ENCODE measurements at regions not wholly inside any gene's neighbourhood (a gene's known extent, or its start where the extent isn't known, plus 50 kb on each side); places are given as distances from the start of the nearest gene placed in this dataset.

GRCh38 chr4:45036677-45037076, 310.3 kb upstream of the GNPDA2 start:
- no peaks in the 10 kb centered on the region for H3K9me3 ChIP-seq (ENCODE audit: control insufficient read depth in 2 of 2, low read length in 2 of 2)
- no peaks in the 10 kb centered on the region for H3K36me3 ChIP-seq (ENCODE audit: control insufficient read depth in 2 of 2, insufficient read depth in 2 of 2, low read length in 2 of 2)
- H3K27me3 ChIP-seq (ENCODE audit: control insufficient read depth in 2 of 2, insufficient read depth in 2 of 2, low read length in 2 of 2), result no peaks in the 10 kb centered on the region
- no peak overlapping the region for H3K4me3 ChIP-seq (ENCODE audit: low read length in 2 of 2)
- H3K27ac ChIP-seq (ENCODE audit: low read depth in 2 of 2, low read length in 2 of 2), result no peak overlapping the region
- no peak overlapping the region for H3K9ac ChIP-seq (ENCODE audit: low read depth in 1 of 2, low read length in 2 of 2)
- no peaks in the 10 kb centered on the region for H3K4me1 ChIP-seq (ENCODE audit: control insufficient read depth in 2 of 2, insufficient read depth in 2 of 2, low read length in 2 of 2)

GRCh38 chr4:45033676-45034419, 307.5 kb upstream of the GNPDA2 start:
- Histone ChIP-seq H3K4me1 (ENCODE audit: control insufficient read depth in 2 of 2, insufficient read depth in 2 of 2, low read length in 2 of 2) (no peaks in the 10 kb centered on the region), H3K4me3 (ENCODE audit: low read length in 2 of 2) (no peak overlapping the region), H3K27ac (ENCODE audit: low read depth in 2 of 2, low read length in 2 of 2) (no peak overlapping the region)

GRCh38 chr4:45030059-45030458, 303.7 kb upstream of the GNPDA2 start:
- no peak overlapping the region for H3K9ac ChIP-seq (ENCODE audit: low read depth in 1 of 2, low read length in 2 of 2)
- no peaks in the 10 kb centered on the region for H3K9me3 ChIP-seq (ENCODE audit: control insufficient read depth in 2 of 2, low read length in 2 of 2)
- no peaks in the 10 kb centered on the region for H3K36me3 ChIP-seq (ENCODE audit: control insufficient read depth in 2 of 2, insufficient read depth in 2 of 2, low read length in 2 of 2)
- H3K27ac ChIP-seq (ENCODE audit: low read depth in 2 of 2, low read length in 2 of 2), result no peak overlapping the region
- H3K27me3 ChIP-seq (ENCODE audit: control insufficient read depth in 2 of 2, insufficient read depth in 2 of 2, low read length in 2 of 2), result no peaks in the 10 kb centered on the region
- no peaks in the 10 kb centered on the region for H3K4me1 ChIP-seq (ENCODE audit: control insufficient read depth in 2 of 2, insufficient read depth in 2 of 2, low read length in 2 of 2)
- H3K4me3 ChIP-seq (ENCODE audit: low read length in 2 of 2), result no peak overlapping the region

More at GRCh38 chr4:45033676-45034419, 307.5 kb upstream of the GNPDA2 start:
- no peaks in the 10 kb centered on the region for H3K9me3 ChIP-seq (ENCODE audit: control insufficient read depth in 2 of 2, low read length in 2 of 2)
- no peak overlapping the region for H3K9ac ChIP-seq (ENCODE audit: low read depth in 1 of 2, low read length in 2 of 2)
- no peaks in the 10 kb centered on the region for H3K36me3 ChIP-seq (ENCODE audit: control insufficient read depth in 2 of 2, insufficient read depth in 2 of 2, low read length in 2 of 2)
- H3K27me3 ChIP-seq (ENCODE audit: control insufficient read depth in 2 of 2, insufficient read depth in 2 of 2, low read length in 2 of 2), result no peaks in the 10 kb centered on the region

- Histone ChIP-seq H3K4me1 (ENCODE audit: control insufficient read depth in 2 of 2, insufficient read depth in 2 of 2, low read length in 2 of 2) (no peaks in the 10 kb centered on the region), H3K27me3 (ENCODE audit: control insufficient read depth in 2 of 2, insufficient read depth in 2 of 2, low read length in 2 of 2) (no peaks in the 10 kb centered on the region), H3K9ac (ENCODE audit: low read depth in 1 of 2, low read length in 2 of 2) (no peak overlapping the region), H3K9me3 (ENCODE audit: control insufficient read depth in 2 of 2, low read length in 2 of 2) (no peaks in the 10 kb centered on the region), H3K27ac (ENCODE audit: low read depth in 2 of 2, low read length in 2 of 2) (no peak overlapping the region), H3K4me3 (ENCODE audit: low read length in 2 of 2) (no peak overlapping the region), H3K36me3 (ENCODE audit: control insufficient read depth in 2 of 2, insufficient read depth in 2 of 2, low read length in 2 of 2) (no peaks in the 10 kb centered on the region)
These were observed 281.2 kb upstream of the GNPDA2 start for GRCh38 chr4:45007508-45007907.

GRCh38 chr4:45006078-45006477, 279.7 kb upstream of the GNPDA2 start:
- Histone ChIP-seq H3K27ac (ENCODE audit: low read depth in 2 of 2, low read length in 2 of 2) (no peak overlapping the region), H3K9me3 (ENCODE audit: control insufficient read depth in 2 of 2, low read length in 2 of 2) (no peaks in the 10 kb centered on the region), H3K36me3 (ENCODE audit: control insufficient read depth in 2 of 2, insufficient read depth in 2 of 2, low read length in 2 of 2) (no peaks in the 10 kb centered on the region), H3K4me1 (ENCODE audit: control insufficient read depth in 2 of 2, insufficient read depth in 2 of 2, low read length in 2 of 2) (no peaks in the 10 kb centered on the region), H3K4me3 (ENCODE audit: low read length in 2 of 2) (no peak overlapping the region), H3K27me3 (ENCODE audit: control insufficient read depth in 2 of 2, insufficient read depth in 2 of 2, low read length in 2 of 2) (no peaks in the 10 kb centered on the region), H3K9ac (ENCODE audit: low read depth in 1 of 2, low read length in 2 of 2) (no peak overlapping the region)

GRCh38 chr4:45004847-45005565, 278.6 kb upstream of the GNPDA2 start:
- H3K27ac ChIP-seq (ENCODE audit: low read depth in 2 of 2, low read length in 2 of 2), result no peak overlapping the region
- no peaks in the 10 kb centered on the region for H3K36me3 ChIP-seq (ENCODE audit: control insufficient read depth in 2 of 2, insufficient read depth in 2 of 2, low read length in 2 of 2)
- H3K9me3 ChIP-seq (ENCODE audit: control insufficient read depth in 2 of 2, low read length in 2 of 2), result no peaks in the 10 kb centered on the region
- no peak overlapping the region for H3K9ac ChIP-seq (ENCODE audit: low read depth in 1 of 2, low read length in 2 of 2)
- no peaks in the 10 kb centered on the region for H3K4me1 ChIP-seq (ENCODE audit: control insufficient read depth in 2 of 2, insufficient read depth in 2 of 2, low read length in 2 of 2)
- H3K4me3 ChIP-seq (ENCODE audit: low read length in 2 of 2), result no peak overlapping the region
- H3K27me3 ChIP-seq (ENCODE audit: control insufficient read depth in 2 of 2, insufficient read depth in 2 of 2, low read length in 2 of 2), result no peaks in the 10 kb centered on the region

- Histone ChIP-seq H3K9me3 (ENCODE audit: control insufficient read depth in 2 of 2, low read length in 2 of 2) (no peaks in the 10 kb centered on the region), H3K36me3 (ENCODE audit: control insufficient read depth in 2 of 2, insufficient read depth in 2 of 2, low read length in 2 of 2) (no peaks in the 10 kb centered on the region), H3K4me1 (ENCODE audit: control insufficient read depth in 2 of 2, insufficient read depth in 2 of 2, low read length in 2 of 2) (no peaks in the 10 kb centered on the region), H3K9ac (ENCODE audit: low read depth in 1 of 2, low read length in 2 of 2) (no peak overlapping the region), H3K27ac (ENCODE audit: low read depth in 2 of 2, low read length in 2 of 2) (no peak overlapping the region), H3K27me3 (ENCODE audit: control insufficient read depth in 2 of 2, insufficient read depth in 2 of 2, low read length in 2 of 2) (no peaks in the 10 kb centered on the region), H3K4me3 (ENCODE audit: low read length in 2 of 2) (no peak overlapping the region)
These were observed 278.0 kb upstream of the GNPDA2 start for GRCh38 chr4:45004326-45004725.

- Histone ChIP-seq H3K9ac (ENCODE audit: low read depth in 1 of 2, low read length in 2 of 2) (no peak overlapping the region), H3K36me3 (ENCODE audit: control insufficient read depth in 2 of 2, insufficient read depth in 2 of 2, low read length in 2 of 2) (no peaks in the 10 kb centered on the region), H3K9me3 (ENCODE audit: control insufficient read depth in 2 of 2, low read length in 2 of 2) (no peaks in the 10 kb centered on the region), H3K27ac (ENCODE audit: low read depth in 2 of 2, low read length in 2 of 2) (no peak overlapping the region), H3K4me1 (ENCODE audit: control insufficient read depth in 2 of 2, insufficient read depth in 2 of 2, low read length in 2 of 2) (no peaks in the 10 kb centered on the region), H3K27me3 (ENCODE audit: control insufficient read depth in 2 of 2, insufficient read depth in 2 of 2, low read length in 2 of 2) (no peaks in the 10 kb centered on the region), H3K4me3 (ENCODE audit: low read length in 2 of 2) (no peak overlapping the region)
These were observed 270.0 kb upstream of the GNPDA2 start for GRCh38 chr4:44996276-44996845.

GRCh38 chr4:44988011-44988410, 261.7 kb upstream of the GNPDA2 start:
- Histone ChIP-seq H3K4me3 (ENCODE audit: low read length in 2 of 2) (no peak overlapping the region), H3K9me3 (ENCODE audit: control insufficient read depth in 2 of 2, low read length in 2 of 2) (no peaks in the 10 kb centered on the region), H3K4me1 (ENCODE audit: control insufficient read depth in 2 of 2, insufficient read depth in 2 of 2, low read length in 2 of 2) (no peaks in the 10 kb centered on the region), H3K27ac (ENCODE audit: low read depth in 2 of 2, low read length in 2 of 2) (no peak overlapping the region), H3K36me3 (ENCODE audit: control insufficient read depth in 2 of 2, insufficient read depth in 2 of 2, low read length in 2 of 2) (no peaks in the 10 kb centered on the region), H3K9ac (ENCODE audit: low read depth in 1 of 2, low read length in 2 of 2) (no peak overlapping the region), H3K27me3 (ENCODE audit: control insufficient read depth in 2 of 2, insufficient read depth in 2 of 2, low read length in 2 of 2) (no peaks in the 10 kb centered on the region)

- Histone ChIP-seq H3K4me3 (ENCODE audit: low read length in 2 of 2) (no peak overlapping the region), H3K36me3 (ENCODE audit: control insufficient read depth in 2 of 2, insufficient read depth in 2 of 2, low read length in 2 of 2) (no peaks in the 10 kb centered on the region), H3K9ac (ENCODE audit: low read depth in 1 of 2, low read length in 2 of 2) (no peak overlapping the region), H3K27ac (ENCODE audit: low read depth in 2 of 2, low read length in 2 of 2) (no peak overlapping the region), H3K27me3 (ENCODE audit: control insufficient read depth in 2 of 2, insufficient read depth in 2 of 2, low read length in 2 of 2) (no peaks in the 10 kb centered on the region), H3K9me3 (ENCODE audit: control insufficient read depth in 2 of 2, low read length in 2 of 2) (no peaks in the 10 kb centered on the region), H3K4me1 (ENCODE audit: control insufficient read depth in 2 of 2, insufficient read depth in 2 of 2, low read length in 2 of 2) (no peaks in the 10 kb centered on the region)
These were observed 259.6 kb upstream of the GNPDA2 start for GRCh38 chr4:44985938-44986337.

Measured in mucosa of rectum (tissue), 2 donors.